Heart left ventricle (tissue), 16 donors: ENCODE measurements at regions not wholly inside any gene's neighbourhood (a gene's known extent, or its start where the extent isn't known, plus 50 kb on each side); places are given as distances from the start of the nearest gene placed in this dataset.

Experiments
- ATAC-seq, 4 donors: fragments of 200-7000 bp; cut with Tn5 transposase; one replicate each; pipeline ENCODE4 v1.9.1; 2020 to 2022; ENCODE audit warnings: moderate library complexity in 4 of 4, mild to moderate bottlenecking in 3 of 4, moderate number of reproducible peaks in 1 of 4
- DNase-seq, 5 donors: peaks; one replicate each; pipeline ENCODE4 v3.0.0-alpha.2; 2020
- H3K27ac ChIP-seq, 12 donors: fragments of 200-600 bp; sonication (generic) in 4 of 12; one replicate each; pipeline versions ENCODE4 v1.5.0 to v1.8.0; 2016 to 2022; ENCODE audit warnings: mild to moderate bottlenecking in 2 of 12
- H3K27me3 ChIP-seq, 9 donors: fragments of 200-600 bp; sonication (generic) in 2 of 9; one replicate each; pipeline versions ENCODE4 v1.5.1 to v1.8.0; 2016 to 2022; ENCODE audit warnings: mild to moderate bottlenecking in 3 of 9
- H3K36me3 ChIP-seq, 9 donors: fragments of 200-600 bp; sonication (generic) in 2 of 9; one replicate each; pipeline versions ENCODE4 v1.5.0 to v1.8.0; 2018 to 2022; ENCODE audit warnings: mild to moderate bottlenecking in 2 of 9
- H3K4me1 ChIP-seq, 12 donors: fragments of 200-600 bp; sonication (generic) in 4 of 12; one replicate each; pipeline versions ENCODE4 v1.5.0 to v1.8.0; 2016 to 2022; ENCODE audit warnings: mild to moderate bottlenecking in 3 of 12
- H3K4me3 ChIP-seq, 12 donors: fragments of 200-600 bp; sonication (generic) in 4 of 12; one replicate each; pipeline versions ENCODE4 v1.5.0 to v1.8.0; 2017 to 2022; ENCODE audit warnings: mild to moderate bottlenecking in 9 of 12, moderate library complexity in 4 of 12
- H3K9me3 ChIP-seq, 12 donors: fragments of 200-600 bp; sonication (generic) in 4 of 12; one replicate each; pipeline versions ENCODE4 v1.5.0 to v1.8.0; 2016 to 2022; ENCODE audit warnings: mild to moderate bottlenecking in 1 of 12
- POLR2A ChIP-seq, 2 donors: fragments of 450-650 bp; IDR thresholded peaks; one replicate each; pipeline ENCODE4 v1.6.1; 2017; ENCODE audit warnings: antibody characterized with exemption in 2 of 2, mild to moderate bottlenecking in 2 of 2, moderate library complexity in 2 of 2
- WGBS, 4 donors: extraction: QIAGEN DNeasy Blood & Tissue Kit in 2 of 4; methylation state at CpG; one replicate each; pipeline versions ENCODE4 v1.1.5 to v1.1.7; 2013 to 2018; 5-methylcytosine and 5-hydroxymethylcytosine counted together
- intact Hi-C, 10 donors: fragments of 100-400 bp; cut with DNase I; formaldehyde crosslinking; loops; one replicate each; pipeline versions ENCODE4 v1.11.1 to v1.14.2; 2022
- TF ChIP-seq, protein P1 (sequence below), 12 donors: fragments of 200-600 bp; sonication (generic) in 4 of 12; IDR thresholded peaks; one replicate each; pipeline versions ENCODE4 v1.5.0 to v1.8.0; 2018 to 2022; ENCODE audit warnings: antibody characterized with exemption in 12 of 12, mild to moderate bottlenecking in 5 of 12
- donor health status: ischemic (EF 13 %, LVEDD 7.1; RV severe dilation, severe dysfunction).
- donor health status: healthy with polysubstance abuse.
- donor health status: DM: no; HTN: yes; CAD: no.
- donor health status: DM: no; HTN: no; CAD: no.
- donor health status: ischemic (EF 25% LVEDD 6.9; RV normal size, moderate dysfunction).
- donor health status: ischemic (EF 25% LVEDD 5.7; RV mildly dilated, moderate dysfunction).
- donor health status: healthy.
- donor health status: DM: yes; HTN: yes; CAD: no.
- donor health status: ischemic (EF 35%, LVEDD 5.7; RV mildly dilated, moderate dysfunction).
- donor health status: nonischemic (EF 11% LVEDD 7.7; RV severe dilation, severe dysfunction).
- donor health status: DM: yes; HTN: yes; CAD: no.
- donor health status: PGD.
- donor health status: ischemic (EF 29% LVEDD 5.4; RV normal size, mild dysfunction).
- donor health status: nonischemic (EF 23%, LVEDD 6.1; RV moderate dilation, normal function).

DNA sequence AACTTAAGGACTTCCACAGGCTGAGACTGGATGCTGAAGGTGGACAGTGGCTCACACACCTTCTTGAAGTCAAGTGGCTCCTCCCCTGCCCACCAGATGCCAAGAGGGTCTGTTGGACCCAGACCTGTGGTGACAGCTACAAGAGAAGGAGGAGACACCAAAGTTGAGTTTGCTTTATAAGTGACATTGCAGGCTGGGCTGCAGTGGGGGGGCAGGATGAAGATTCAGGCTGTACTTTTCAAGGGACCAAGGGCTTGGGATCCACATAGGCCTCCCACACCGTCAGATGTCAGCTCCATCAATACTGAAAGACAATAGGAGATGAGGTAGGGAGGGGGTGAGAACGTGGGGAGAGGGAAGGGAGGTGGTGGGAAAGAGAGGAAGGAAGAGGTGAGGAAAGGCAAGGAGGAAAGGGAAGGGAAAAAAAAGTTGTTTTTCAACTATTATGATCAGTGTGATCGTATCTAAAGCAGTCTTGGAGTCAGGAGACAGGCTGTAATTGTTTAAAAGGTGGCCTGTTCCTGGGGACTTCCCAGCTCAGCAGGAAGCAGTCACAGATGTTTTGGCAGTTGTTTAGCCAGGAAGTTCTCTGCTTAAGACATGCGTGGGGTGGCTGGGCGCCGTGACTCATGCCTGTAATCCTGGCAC lies 84.1 kb upstream of the RESF1 start:
- 43 to 54% (median 47%) methylated on average over 6 of the region's 6 CpGs for WGBS, 4 donors
- peaks cover 0 to 5% (median 0%) of the 10 kb centered on the region in 12 donors for H3K9me3 ChIP-seq
- H3K4me3 ChIP-seq = no peak overlapping the region
- DNase-seq (peak; percentile 65 to 82 (median 70)), ATAC-seq (peak; percentile 82 to 96 (median 90))
- TF ChIP-seq POLR2A (IDR thresholded peaks at IDR 0.05) = no peak
- TF ChIP-seq, protein P1, sequence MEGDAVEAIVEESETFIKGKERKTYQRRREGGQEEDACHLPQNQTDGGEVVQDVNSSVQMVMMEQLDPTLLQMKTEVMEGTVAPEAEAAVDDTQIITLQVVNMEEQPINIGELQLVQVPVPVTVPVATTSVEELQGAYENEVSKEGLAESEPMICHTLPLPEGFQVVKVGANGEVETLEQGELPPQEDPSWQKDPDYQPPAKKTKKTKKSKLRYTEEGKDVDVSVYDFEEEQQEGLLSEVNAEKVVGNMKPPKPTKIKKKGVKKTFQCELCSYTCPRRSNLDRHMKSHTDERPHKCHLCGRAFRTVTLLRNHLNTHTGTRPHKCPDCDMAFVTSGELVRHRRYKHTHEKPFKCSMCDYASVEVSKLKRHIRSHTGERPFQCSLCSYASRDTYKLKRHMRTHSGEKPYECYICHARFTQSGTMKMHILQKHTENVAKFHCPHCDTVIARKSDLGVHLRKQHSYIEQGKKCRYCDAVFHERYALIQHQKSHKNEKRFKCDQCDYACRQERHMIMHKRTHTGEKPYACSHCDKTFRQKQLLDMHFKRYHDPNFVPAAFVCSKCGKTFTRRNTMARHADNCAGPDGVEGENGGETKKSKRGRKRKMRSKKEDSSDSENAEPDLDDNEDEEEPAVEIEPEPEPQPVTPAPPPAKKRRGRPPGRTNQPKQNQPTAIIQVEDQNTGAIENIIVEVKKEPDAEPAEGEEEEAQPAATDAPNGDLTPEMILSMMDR (IDR thresholded peaks at IDR 0.05) = no peak
- peaks cover 0 to 27% (median 8%) of the 10 kb centered on the region in 12 donors for H3K4me1 ChIP-seq
- no peaks in the 10 kb centered on the region for H3K36me3 ChIP-seq
- H3K27ac ChIP-seq = peak overlapping the region; percentile 30 to 90 (median 70)
- intact Hi-C loops = loop anchor here in 4 of 10 donors (5.0 to 10.0 kb wide), 6 partner anchors 50 to 150 kb away; partner anchors contain the start of genes AMN1 (in 3 of the 4) and RESF1 (in 3 of the 4)
- no peaks in the 10 kb centered on the region for H3K27me3 ChIP-seq

DNA sequence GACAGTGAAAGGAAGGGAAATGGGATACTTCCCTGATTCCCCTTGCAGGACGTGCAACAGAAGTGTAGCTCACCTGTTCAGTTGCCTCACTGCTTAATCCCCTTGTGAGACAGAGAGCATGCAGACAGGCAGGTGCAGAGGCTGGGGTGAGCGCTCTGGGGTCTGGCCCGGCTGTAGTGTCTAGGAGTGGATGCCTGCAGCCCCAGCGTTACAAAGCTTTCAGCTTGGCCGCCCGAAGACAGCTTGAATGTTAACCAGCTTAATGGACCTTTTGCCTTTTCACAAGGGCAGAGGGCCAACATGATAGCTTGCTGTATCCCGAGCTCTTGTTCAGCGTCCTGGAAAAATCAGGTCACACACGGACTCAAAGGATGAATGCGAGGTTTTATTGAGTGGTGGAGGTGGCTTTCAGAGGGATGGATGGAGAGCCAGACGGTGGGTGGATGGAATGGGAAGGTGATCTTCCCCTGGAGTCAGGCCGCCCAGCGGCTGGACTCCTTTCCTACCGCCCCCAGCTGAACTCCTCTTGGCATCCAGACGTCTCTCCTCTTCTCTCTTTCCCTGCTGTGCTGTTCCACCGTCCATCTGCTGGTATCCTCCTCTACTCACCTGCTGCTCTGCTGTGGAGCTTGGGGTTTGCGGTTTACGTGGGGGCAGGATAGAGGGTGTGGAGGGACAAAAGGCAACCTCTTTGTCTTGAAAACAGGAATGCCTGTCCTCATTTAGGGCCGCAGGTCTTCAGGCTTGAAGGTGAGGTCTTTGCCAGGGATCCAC lies 86.2 kb upstream of the RESF1 start:
- WGBS, 4 donors = 74 to 86% (median 81%) methylated on average over 19 of the region's 19 CpGs
- H3K9me3 ChIP-seq = peaks cover 0 to 5% (median 0%) of the 10 kb centered on the region in 12 donors
- H3K27me3 ChIP-seq = no peaks in the 10 kb centered on the region
- ATAC-seq (no peak), DNase-seq (no peak)
- peak overlapping the region in 1 of 12 donors; percentile 8 for H3K27ac ChIP-seq
- intact Hi-C loops = loop anchor here in 3 of 10 donors (10.0 kb wide), 4 partner anchors 48 to 148 kb away; partner anchors contain the start of genes AMN1 (in 1 of the 3) and RESF1 (in 1 of the 3)
- H3K4me3 ChIP-seq = no peak overlapping the region
- peaks cover 0 to 32% (median 8%) of the 10 kb centered on the region in 12 donors for H3K4me1 ChIP-seq
- no peaks in the 10 kb centered on the region for H3K36me3 ChIP-seq
- TF ChIP-seq, protein P1 (IDR thresholded peaks at IDR 0.05) = no peak
- TF ChIP-seq POLR2A (IDR thresholded peaks at IDR 0.05) = no peak

DNA sequence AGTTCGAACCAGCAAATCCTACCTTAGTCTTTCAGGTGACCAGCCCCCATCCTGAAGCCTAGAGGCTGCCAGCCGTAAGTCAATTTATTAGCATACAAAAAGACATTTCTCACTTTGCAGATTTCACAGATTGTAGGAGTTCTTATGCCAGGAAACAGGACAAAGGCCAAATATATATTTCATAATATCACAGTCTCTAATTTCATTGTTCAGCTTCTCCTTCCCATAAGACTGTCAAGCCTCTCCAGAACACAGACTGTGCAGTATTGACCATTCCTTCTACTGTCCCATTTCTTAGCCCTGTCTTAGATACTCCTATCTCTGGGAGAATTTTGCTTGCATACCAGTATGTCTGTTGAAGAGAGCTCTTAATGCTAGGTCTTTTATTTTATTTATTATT lies 89.2 kb upstream of the RESF1 start:
- WGBS, 4 donors = 86 to 93% (median 90%) methylated on average over 2 of the region's 2 CpGs
- peaks cover 0 to 14% (median 7%) of the 10 kb centered on the region in 12 donors for H3K4me1 ChIP-seq
- no peak for TF ChIP-seq POLR2A (IDR thresholded peaks at IDR 0.05)
- TF ChIP-seq, protein P1 (IDR thresholded peaks at IDR 0.05) = no peak

DNA sequence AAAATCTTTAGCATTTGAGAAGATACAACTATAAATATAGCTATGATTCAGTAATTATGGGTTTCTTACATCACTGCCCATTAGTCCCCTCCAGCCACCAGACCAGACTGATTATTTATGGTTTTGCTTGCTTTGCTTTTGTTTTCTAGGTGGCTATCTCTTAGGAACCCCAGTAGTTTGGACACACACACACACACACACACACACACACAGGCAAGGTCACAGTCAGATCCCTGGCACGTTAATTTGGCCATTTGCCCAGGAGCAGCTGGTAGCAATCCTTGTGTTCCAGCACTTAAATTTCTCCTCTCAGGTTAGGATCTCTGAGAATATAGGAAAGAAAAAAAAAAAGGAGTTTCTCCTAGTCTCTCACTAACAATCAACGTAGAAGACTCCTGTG lies 90.2 kb upstream of the RESF1 start:
- DNase-seq (peak in 4 of 5 donors; percentile 55 to 82 (median 69)), ATAC-seq (peak in 3 of 4 donors; percentile 64 to 81 (median 71))
- Histone ChIP-seq H3K9me3 (peaks cover 0 to 8% (median 0%) of the 10 kb centered on the region in 12 donors), H3K27ac (no peak overlapping the region), H3K4me1 (peaks cover 0 to 7% (median under 1%) of the 10 kb centered on the region in 12 donors), H3K4me3 (no peak overlapping the region), H3K36me3 (no peaks in the 10 kb centered on the region), H3K27me3 (no peaks in the 10 kb centered on the region)
- TF ChIP-seq, protein P1 (IDR thresholded peaks at IDR 0.05) = no peak
- TF ChIP-seq POLR2A (IDR thresholded peaks at IDR 0.05) = no peak
- intact Hi-C loops = no loop called here
- 19 to 30% (median 27%) methylated on average over 2 of the region's 2 CpGs for WGBS, 4 donors

More for the DNA sequence above, 89.2 kb upstream of the RESF1 start:
- intact Hi-C loops = loop anchor here in 3 of 10 donors (10.0 kb wide), 4 partner anchors 45 to 145 kb away; partner anchors contain the start of genes AMN1 (in 1 of the 3) and RESF1 (in 1 of the 3)
- DNase-seq (no peak), ATAC-seq (no peak)
- no peak overlapping the region for H3K27ac ChIP-seq
- H3K27me3 ChIP-seq = no peaks in the 10 kb centered on the region
- H3K9me3 ChIP-seq = peaks cover 0 to 8% (median 0%) of the 10 kb centered on the region in 12 donors
- H3K4me3 ChIP-seq = no peak overlapping the region
- no peaks in the 10 kb centered on the region for H3K36me3 ChIP-seq
